ENCODE measurements at regions not wholly inside any gene's neighbourhood (a gene's known extent, or its start where the extent isn't known, plus 50 kb on each side); places are given as distances from the start of the nearest gene placed in this dataset.
"Not testable (repeated sequence)": the region's sequence is repeated elsewhere in the genome, so short reads cannot be mapped to it uniquely, and the experiment has no call there.

GRCh38 chr11:44388828-44389657 is 79.1 kb upstream of the ALX4 start:
- peak; percentile 65 to 75 (median 75) for DNase-seq

- DNase-seq: peak in 1 of 3 donors; percentile 21
Measured at GRCh38 chr11:44389963-44390605, 80.1 kb upstream of the ALX4 start.

DNA sequence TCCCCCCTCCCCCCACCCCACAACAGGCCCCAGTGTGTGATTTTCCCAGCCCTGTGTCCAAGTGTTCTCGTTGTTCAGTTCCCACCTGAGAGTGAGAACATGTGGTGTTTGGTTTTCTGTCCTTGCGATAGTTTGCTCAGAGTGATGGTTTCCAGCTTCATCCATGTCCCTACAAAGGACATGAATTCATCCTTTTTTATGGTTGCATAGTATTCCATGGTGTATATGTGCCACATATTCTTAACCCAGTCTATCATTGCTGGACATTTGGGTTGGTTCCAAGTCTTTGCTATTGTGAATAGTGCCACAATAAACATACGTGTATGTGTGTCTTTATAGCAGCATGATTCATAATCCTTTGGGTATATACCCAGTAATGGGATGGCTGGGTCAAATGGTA is 81.1 kb upstream of the ALX4 start:
- DNase-seq: not testable (repeated sequence)

DNA sequence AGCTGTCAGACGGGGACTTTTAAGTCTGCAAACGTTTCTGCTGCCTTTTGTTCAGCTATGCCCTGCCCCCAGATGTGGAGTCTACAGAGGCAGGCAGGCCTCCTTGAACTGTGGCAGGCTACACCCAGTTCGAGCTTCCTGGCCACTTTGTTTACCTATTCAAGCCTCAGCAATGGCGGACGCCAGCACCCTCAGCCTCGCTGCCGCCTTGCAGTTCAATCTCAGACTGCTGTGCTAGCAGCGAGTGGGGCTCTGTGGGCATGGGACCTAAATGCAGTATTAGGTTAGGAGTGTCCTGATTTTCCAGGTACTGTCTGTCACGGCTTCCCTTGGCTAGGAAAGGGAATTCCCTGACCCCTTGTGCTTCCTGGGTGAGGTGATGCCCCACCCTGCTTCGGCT is 86.8 kb upstream of the ALX4 start:
- DNase-seq: not testable (repeated sequence)

DNA sequence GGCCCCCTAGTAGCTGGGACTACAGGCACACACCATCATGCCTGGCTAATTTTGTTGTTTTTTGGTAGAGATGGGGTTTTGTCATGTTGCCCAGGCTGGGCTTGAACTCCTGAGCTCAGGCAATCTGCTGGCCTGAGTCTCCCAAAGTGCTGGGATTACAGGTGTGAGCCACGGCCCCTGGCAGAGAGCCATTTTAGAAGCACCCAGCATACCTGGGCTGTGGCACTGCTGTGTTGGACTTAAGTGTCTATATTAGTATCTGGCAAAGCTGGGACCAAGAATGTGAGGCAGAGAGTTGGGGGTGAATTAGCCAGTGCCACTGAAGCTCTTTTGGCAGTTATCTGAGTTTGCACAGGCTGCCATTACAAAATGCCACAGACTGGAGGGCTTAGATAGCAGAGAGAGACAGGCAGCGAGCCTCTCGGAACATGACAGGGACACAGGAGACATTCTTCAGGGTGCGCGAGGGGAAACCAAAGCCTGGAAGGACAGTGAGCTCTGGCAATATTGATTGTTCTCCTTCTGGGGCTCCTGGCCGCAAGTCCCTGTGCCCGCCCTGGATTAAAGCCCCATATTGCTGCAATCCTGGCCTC is 87.7 kb upstream of the ALX4 start:
- no peak for DNase-seq

DNA sequence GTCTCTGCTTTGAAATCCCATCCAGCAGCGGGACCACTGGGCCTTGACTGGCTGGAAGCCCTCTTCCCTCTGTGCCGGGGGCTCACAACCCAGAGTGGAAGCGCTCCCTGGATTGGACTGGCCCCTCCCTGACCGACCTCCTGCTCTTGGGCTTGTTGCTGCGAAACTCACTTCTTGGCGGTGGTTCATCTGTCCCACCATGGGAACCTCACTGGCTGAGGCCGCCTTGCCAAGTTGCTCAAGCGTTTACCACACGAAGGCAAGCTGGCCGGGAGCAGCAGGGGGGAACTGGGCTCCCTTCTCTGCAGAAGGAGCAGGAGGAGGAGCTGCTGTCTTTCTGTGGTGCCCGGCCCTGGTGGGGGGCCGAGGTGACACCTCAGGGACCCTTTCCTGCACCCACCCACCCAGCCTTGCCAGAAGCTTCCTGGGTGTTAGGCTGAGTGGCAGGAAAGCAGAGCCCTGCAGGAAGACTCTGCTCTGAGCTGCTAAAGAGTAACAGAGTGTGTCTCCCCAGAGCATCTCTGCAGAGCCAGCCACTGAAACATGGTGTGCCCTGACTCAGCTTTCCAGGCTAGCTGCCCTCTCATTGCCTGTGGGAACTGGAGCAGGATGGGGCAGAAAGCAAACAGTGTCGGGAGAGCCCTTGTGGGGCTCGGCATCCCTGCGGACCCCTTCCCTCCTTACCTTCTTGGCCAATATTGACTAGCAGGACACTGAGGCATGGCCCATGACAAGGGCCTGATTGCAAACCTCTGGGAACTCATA is 88.5 kb upstream of the ALX4 start:
- DNase-seq: no peak

DNA sequence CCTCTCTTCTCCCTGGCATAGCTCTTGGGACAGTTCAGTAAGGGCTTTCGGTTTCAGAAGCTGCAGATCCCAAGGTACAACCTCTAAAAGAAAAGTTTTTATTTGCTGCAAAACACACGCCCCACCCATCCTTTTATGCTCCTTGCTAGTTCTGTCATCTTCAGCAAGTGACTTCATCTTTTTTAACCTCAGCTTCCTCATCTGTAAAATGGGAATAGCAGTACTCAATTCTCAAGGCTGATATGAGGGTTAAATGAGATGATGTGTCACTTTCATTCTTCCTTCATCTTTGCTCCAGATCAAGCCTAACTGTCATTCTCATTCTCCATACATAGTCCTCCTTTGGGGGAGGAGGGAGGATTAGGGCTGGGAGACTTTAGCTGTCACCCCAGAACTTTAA is 90.0 kb upstream of the ALX4 start:
- no peak for DNase-seq

GRCh38 chr11:44400431-44400830 is 90.5 kb upstream of the ALX4 start:
- DNase-seq: no peak

DNA sequence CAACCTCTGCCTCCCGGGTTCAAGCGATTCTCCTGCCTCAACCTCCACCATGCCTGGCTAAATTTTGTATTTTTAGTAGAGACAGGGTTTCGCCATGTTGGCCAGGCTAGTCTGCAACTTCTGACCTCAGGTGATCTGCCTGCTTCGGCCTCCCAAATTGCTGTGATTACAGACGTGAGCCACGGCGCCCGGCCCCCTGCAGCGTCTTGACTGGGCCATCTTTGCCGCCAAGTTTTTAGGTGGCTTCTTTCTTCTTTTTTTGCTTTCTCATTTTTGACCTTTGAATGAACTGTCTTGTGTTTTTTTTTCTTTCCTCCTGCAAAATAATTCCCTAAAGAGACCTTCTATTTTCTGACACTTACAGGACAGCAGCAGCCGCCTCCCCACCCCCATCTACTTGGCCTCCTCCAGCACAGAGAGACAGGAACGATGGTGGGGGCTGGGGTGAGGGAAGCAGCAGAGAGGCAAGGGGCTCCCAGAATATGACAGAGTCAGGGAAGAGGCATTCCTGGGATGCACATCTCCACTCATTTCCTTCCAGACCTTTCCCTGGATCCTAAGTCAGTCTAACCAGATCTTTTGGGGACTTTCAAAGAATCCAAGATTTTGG is 92.6 kb upstream of the ALX4 start:
- no peak for DNase-seq

DNA sequence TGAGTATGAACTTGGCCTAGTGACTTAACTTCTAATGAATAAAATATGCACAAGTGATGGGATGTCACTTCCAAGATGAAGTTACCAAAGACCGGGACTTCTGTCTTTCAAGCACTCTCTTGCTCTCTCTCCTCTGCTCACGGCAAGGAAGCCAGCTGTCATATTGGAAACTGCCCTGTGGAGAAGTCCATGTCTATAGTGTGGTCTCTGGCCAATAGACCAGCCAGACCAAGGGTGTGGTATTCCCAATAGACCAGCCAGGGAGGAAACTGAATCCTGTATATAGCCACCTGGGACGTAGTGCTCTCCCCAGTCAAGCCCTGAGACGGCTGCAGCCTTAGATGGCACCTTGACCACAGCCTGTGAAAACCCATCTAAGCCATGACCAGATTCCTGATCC is 93.2 kb upstream of the ALX4 start:
- no peak for DNase-seq

- DNase-seq: no peak
Measured at GRCh38 chr11:44403587-44404273, 93.8 kb upstream of the ALX4 start.

DNA sequence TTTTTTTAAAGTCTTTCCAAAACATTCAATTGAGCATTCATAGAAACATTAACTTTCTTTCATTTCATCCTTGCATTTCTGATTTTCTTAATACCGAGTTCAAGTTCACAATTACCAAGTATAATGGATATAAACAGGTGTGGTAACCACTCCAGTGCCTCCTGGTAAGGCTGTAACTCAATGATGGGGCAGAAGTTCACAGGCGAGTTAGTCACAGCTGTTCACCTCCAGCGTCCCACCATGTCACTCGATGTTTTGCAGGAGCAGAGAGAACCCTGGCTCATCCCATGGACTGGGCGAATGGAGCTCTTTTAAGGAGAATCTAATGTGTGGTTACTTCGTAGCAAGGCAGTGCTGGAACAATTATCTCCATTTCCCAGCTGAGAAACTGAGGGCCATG is 94.4 kb upstream of the ALX4 start:
- no peak for DNase-seq

DNA sequence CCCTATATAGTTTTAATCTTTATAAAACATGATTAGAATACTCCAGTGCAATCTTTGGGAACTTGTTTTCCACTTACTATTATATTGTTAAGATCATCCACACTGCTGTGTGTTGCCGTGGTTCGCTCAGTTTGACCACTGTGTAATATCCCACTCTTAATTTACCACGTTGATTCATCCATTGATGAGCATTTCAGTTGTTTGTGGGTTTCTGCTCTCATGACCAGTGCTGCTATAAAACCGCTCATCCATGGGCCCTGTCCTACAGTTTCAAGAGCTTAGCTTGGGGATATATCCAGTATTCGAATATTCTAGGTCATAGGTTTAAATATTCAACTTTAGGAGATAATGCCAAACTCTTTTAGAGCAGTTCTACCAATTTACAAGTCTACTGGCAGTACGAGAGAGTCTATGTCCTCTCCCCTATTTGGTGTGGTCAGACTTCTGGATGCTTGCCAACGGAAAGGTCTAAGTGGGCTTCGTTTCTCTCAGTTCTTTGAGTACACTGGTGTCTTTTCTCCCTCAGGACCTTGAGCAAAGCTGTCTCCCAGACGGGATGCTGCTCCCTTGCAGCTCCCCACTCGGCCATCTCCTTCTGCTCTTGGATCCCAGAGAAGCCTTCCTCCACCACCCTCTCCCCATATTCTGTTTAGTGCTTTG is 94.9 kb upstream of the ALX4 start:
- no peak for DNase-seq

DNA sequence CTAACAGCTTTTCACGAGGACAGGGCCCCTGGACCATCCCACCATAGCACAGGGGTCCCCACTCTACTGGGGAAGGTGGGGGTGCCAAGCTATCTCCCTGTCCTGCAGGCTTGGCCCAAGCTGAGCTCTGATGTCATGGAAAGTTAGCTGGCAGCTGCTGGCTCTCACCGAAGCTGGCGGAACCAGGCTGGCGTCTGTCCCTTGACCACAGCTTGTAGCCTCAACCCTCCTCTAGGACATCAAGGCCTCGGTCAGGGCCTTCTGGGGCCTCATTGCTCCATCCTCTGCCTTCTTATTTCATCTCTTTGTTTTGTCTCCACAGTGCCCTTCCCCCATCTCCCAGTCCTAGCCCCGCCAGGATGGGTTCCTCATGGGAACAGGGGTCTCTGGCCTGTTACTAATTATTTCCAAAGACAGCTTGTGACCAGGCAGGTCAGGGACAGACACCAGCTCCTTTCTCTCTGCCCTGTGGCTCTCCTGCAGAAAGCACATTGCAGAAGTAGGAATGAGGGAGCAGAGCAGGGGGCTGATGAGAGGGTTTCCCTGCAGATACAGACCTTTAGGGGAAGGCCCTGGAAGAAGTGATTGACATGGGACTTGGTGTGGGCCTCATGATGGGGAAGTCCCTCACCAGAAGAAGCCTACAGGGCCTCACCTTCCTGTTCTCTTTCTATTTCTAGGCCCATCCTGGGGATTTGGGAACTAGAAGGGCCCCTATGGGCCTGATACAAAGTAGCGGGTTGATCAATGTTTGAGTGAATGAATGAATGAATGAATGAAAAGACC is 97.5 kb upstream of the ALX4 start:
- peak; percentile 10 to 44 (median 20) for DNase-seq

DNA sequence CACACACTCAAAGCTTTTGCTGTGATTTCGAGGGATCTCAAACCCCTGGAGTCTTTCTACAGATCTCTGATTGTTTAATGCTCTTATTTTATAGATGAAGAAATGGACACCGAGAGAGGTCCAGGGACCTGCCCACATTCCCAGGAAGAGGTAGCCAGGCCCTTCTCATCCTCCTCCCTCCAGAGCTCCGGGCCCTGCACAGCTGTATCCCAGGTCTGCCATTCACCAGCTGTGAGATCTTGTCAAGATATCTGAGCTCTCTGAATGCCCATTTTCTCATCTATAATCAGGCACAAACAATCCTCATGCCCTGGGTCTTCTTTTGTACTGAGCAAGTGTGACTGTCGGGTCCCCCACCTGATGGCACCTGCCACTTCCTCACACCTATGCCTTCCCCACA is 98.2 kb upstream of the ALX4 start:
- no peak for DNase-seq

DNA sequence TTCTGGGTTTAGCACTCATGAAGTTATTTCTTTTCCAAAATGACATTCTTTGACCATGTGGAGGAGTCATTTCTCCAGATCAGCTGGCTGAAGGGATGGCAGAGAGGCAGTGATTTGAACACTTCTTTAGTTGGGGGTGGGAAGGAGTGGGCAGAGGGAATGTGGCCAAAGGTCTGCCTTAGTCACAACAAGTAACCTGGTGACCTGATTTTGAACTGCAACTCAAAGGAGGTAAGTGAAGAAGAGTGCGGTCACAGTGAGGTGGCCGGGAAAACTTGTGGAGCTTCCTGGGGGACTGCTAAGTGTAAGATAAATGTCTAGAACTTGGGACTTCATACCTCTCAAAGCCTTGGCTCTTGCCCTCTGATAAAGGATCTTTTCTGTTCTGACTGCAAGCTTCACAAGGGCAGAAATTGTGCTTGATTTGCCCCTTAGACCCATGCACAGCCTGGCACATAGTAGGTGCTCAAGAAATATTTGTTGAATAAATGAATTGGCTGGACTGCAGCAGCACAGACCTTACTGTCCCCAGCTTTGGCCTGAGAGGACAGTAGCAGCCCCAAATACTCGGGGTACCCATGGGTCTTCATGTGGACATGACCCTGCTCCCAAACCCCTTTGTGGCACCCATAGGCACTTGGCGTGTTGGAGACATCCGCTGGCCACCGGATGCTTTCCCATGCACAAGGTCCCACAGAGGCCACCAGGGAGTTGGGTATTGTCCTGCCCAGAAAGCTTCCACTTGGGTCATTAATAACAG is 99.0 kb upstream of the ALX4 start:
- DNase-seq: no peak

DNA sequence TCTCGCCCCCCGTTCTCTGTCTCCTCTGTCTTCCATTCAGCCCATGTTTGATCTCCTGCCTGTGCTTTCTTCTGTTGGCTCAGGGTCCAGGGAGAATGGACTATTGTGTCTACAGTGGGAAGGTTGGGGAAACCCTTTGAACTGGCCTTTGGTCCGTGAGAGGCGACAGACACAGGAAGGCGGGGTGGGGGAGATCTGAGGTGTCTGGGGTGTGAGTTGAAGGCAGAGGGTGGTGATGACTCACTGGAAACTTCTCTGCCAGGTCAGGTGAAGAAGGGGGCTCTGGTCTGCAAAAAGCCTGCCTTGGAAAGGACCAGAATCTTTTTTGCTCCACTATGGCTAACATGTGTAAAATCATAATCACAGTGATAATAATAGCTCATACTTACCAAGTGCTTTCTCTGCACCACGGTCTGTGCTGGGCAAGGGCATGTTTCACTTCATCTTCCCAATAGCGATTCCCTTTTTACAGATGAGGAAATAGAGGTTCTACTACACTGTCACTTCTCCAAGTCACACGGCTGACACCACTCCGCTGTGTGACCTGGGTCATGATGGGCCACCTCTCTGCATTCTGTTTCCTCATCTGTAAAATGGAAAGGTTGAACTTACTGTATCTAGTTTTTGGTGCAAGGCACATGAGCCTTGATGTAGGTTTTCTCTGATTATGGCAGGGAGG is 99.8 kb upstream of the ALX4 start:
- peak; percentile 27 to 51 (median 38) for DNase-seq

DNA sequence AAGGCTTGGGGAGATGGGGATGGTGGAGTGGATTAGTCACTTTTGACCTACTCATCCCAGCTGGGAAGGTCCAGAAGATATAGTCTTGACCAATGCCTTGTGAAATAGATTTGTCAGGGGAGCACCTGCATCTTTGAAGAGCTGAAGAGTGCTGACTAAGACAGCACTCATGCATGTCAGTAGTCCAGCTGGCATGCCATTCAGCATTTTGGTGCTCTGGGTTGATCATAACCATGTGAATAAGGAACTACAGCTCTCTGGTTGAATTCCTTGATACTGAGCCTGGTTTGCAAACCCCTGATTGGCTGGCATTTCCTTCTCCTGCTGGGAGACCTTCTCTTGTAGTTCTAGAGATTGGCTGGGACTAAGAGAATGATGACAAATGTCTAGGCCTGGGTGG is 106.8 kb upstream of the ALX4 start:
- no peak for DNase-seq

- no peak for DNase-seq
Measured at GRCh38 chr11:44417731-44418455, 108.0 kb upstream of the ALX4 start.

All from suppressor macrophage treated with lipopolysaccharide for 1 hour (primary cell).